Activated CD4-positive, alpha-beta memory T cell treated with anti-CD3 and anti-CD28 coated beads for 36 hours (primary cell): ENCODE measurements at regions not wholly inside any gene's neighbourhood (a gene's known extent, or its start where the extent isn't known, plus 50 kb on each side); places are given as distances from the start of the nearest gene placed in this dataset.

ENCODE experiments used
- CTCF ChIA-PET: fragments of 350-600 bp; sonication (Branson Sonifier 250); formaldehyde crosslinking; loops from one replicate; lab custom pipeline; 2021; ENCODE audit warnings: antibody characterized with exemption, inconsistent platforms; lab: Charles Lee
- POLR2A ChIA-PET: fragments of 350-600 bp; sonication (Branson Sonifier 250); formaldehyde crosslinking; loops from one replicate; lab custom pipeline; 2021; ENCODE audit warnings: antibody characterized with exemption; lab: Charles Lee
- DNase-seq: peaks from one replicate; pipeline ENCODE4 v3.0.0-alpha.2; 2020
- H3K27ac Mint-ChIP-seq: one replicate; pipeline ENCODE4 v1.8.0; 2021; ENCODE audit warnings: mixed read lengths
- H3K27me3 Mint-ChIP-seq: one replicate; pipeline ENCODE4 v1.8.0; 2021; ENCODE audit warnings: mixed read lengths
- H3K36me3 Mint-ChIP-seq: one replicate; pipeline ENCODE4 v1.8.0; 2021; ENCODE audit warnings: mixed read lengths
- H3K4me1 Mint-ChIP-seq: one replicate; pipeline ENCODE4 v1.8.0; 2021; ENCODE audit warnings: low read depth, mixed read lengths
- H3K4me3 Mint-ChIP-seq: one replicate; pipeline ENCODE4 v1.8.0; 2021; ENCODE audit warnings: mild to moderate bottlenecking, mixed read lengths
- H3K9me3 Mint-ChIP-seq: one replicate; pipeline ENCODE4 v1.8.0; 2021; ENCODE audit warnings: mixed read lengths
- intact Hi-C: fragments of 100-400 bp; cut with micrococcal nuclease; formaldehyde crosslinking; loops from one replicate; pipeline ENCODE4 v1.15.1; 2023

DNA sequence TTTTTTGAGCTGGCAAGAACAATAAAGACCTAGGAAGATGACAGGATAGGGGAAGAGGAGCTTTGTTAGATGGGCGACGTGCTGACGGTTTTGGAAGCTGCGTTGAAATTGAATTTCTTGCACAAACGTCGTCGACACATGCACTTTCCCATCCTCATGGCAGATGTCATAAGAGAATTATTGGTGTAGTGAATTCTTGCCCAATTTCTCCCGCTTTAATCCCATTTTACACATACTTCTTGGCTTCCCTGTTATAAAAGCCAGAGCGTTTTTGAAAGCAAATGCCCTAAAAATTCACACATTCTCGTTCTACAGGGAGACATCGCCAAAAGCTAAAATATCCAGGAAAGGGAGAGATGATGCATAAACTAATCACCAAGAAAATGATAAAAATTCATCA, 109.8 kb upstream of the DAP start:
- no peak for DNase-seq
- H3K27me3 Mint-ChIP-seq, result no peaks in the 10 kb centered on the region
- POLR2A ChIA-PET, result no interaction called here
- H3K4me1 Mint-ChIP-seq, result no peaks in the 10 kb centered on the region
- CTCF ChIA-PET, result no interaction called here
- H3K4me3 Mint-ChIP-seq, result no peak overlapping the region
- no peaks in the 10 kb centered on the region for H3K9me3 Mint-ChIP-seq
- no peaks in the 10 kb centered on the region for H3K36me3 Mint-ChIP-seq
- no peak overlapping the region for H3K27ac Mint-ChIP-seq
- intact Hi-C loops, result no loop called here

GRCh38 chr5:10868956-10869355, 107.9 kb upstream of the DAP start:
- no peak for DNase-seq
- H3K36me3 Mint-ChIP-seq, result no peaks in the 10 kb centered on the region
- H3K9me3 Mint-ChIP-seq, result no peaks in the 10 kb centered on the region
- POLR2A ChIA-PET, result no interaction called here
- intact Hi-C loops, result loop anchor here (10.0 kb wide), 2 partner anchors 174 to 414 kb away; no protein-coding TSS in a partner anchor
- no peak overlapping the region for H3K4me3 Mint-ChIP-seq
- CTCF ChIA-PET, result no interaction called here
- H3K27me3 Mint-ChIP-seq, result no peaks in the 10 kb centered on the region
- no peaks in the 10 kb centered on the region for H3K4me1 Mint-ChIP-seq
- H3K27ac Mint-ChIP-seq, result no peak overlapping the region

DNA sequence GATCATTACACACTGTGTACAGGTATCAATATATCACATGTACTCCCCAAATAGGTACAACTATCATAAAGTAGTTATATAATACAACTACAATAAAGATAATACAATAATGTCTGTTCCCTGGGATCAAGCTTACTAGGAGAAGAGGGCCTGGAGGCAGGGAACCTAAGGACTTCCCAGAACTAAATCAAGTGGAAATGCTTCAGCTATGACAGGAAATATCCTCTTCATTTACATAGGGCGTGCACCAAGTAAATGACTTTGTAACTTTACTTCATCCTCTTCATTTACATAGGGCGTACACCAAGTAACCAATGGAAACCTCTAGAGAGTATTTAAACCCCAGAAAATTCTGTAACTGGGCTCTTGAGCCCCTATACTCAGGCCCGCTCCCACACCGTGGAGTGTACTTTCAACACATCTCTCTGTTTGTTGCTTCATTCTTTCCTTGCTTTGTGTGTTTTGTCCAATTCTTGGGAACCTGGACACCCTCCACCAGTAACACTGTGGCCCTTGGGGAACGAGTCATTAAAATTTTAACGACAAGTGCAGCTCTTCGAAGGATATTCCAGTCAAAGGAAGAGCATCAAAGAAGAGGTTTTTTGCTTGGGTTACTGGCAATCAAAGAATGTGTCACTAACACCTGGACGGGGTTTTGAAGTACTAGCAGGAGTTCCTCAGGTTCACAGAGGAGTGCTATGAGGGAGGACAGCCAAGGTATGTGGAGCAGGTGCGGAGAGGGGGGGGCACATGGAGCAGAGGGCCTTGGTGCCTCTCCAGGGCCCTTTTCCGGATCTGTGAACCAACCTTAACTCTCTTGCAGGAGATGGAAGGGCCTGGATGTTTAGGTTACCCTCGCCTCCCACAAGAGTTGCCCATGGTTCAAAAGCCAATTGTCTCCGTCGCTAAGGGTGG, 106.6 kb upstream of the DAP start:
- Mint-ChIP-seq H3K4me3 (no peak overlapping the region), H3K27ac (no peak overlapping the region), H3K27me3 (no peaks in the 10 kb centered on the region), H3K4me1 (peaks cover 2% of the 10 kb centered on the region), H3K36me3 (no peaks in the 10 kb centered on the region), H3K9me3 (no peaks in the 10 kb centered on the region)
- no peak for DNase-seq
- CTCF ChIA-PET, result no interaction called here
- POLR2A ChIA-PET, result no interaction called here
- intact Hi-C loops, result loop anchor here (10.0 kb wide), 2 partner anchors 173 to 413 kb away; no protein-coding TSS in a partner anchor

DNA sequence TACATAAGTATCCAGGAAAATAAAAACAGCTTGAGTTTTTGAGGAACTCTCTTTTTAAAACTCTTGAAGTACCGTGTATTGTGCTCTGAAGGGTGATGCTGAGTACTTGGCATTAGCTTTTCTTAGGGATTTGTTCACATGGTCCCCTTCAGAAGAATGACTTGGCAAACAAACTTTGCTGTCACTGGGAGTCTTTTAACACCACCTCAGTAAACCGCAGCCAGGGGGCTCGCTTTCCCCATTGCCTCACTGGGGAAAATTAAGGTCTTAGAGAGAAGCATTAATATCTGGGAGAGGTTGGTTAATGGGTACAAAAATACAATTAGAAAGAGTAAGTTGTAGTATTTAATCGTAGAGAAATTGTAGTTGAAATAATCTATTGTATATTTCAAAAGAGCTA, 105.9 kb upstream of the DAP start:
- H3K27ac Mint-ChIP-seq, result no peak overlapping the region
- peaks cover 2% of the 10 kb centered on the region for H3K4me1 Mint-ChIP-seq
- no peaks in the 10 kb centered on the region for H3K27me3 Mint-ChIP-seq
- ChIA-PET POLR2A (no interaction called here), CTCF (no interaction called here)
- intact Hi-C loops, result loop anchor here (10.0 kb wide), 2 partner anchors 172 to 412 kb away; no protein-coding TSS in a partner anchor
- no peaks in the 10 kb centered on the region for H3K9me3 Mint-ChIP-seq
- DNase-seq, result no peak
- no peaks in the 10 kb centered on the region for H3K36me3 Mint-ChIP-seq
- no peak overlapping the region for H3K4me3 Mint-ChIP-seq

GRCh38 chr5:10863763-10864383, 102.8 kb upstream of the DAP start:
- peak; percentile 70 for DNase-seq
- no peaks in the 10 kb centered on the region for H3K36me3 Mint-ChIP-seq
- ChIA-PET POLR2A (no interaction called here), CTCF (interaction anchor here (0.6 to 1.5 kb wide), 12 partner anchors 10 to 1160 kb away, joined by 3 to 4 read pairs (median 3); partner anchors contain the start of gene DAP)
- peaks cover 3% of the 10 kb centered on the region for H3K27me3 Mint-ChIP-seq
- peaks cover 2% of the 10 kb centered on the region for H3K4me1 Mint-ChIP-seq
- no peaks in the 10 kb centered on the region for H3K9me3 Mint-ChIP-seq
- H3K4me3 Mint-ChIP-seq, result no peak overlapping the region
- intact Hi-C loops, result loop anchor here (5.0 to 10.0 kb wide), 3 partner anchors 169 to 1158 kb away; no protein-coding TSS in a partner anchor
- no peak overlapping the region for H3K27ac Mint-ChIP-seq

DNA sequence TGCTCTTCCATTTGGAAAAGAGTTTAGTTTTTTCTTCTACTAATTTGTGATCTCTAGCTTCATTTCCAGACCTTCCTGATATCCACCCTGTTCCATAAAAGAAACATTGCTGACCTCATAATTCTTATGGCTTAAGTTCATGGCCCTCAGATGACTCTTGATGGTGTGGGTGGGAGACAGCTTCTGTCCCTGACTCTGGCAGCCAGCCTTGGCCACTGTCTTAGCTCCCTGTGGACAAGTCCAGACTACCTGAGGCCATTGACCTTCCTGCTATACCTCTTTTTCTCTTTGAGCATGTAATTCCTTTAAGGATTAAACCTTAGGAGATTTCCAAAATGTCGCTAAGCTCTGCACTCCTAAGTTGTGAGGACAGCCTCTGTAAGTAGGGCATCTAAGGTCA, 101.1 kb upstream of the DAP start:
- DNase-seq, result no peak
- Mint-ChIP-seq H3K27me3 (peaks cover 12% of the 10 kb centered on the region), H3K36me3 (no peaks in the 10 kb centered on the region), H3K27ac (no peak overlapping the region), H3K4me1 (peaks cover 2% of the 10 kb centered on the region), H3K4me3 (no peak overlapping the region), H3K9me3 (no peaks in the 10 kb centered on the region)
- CTCF ChIA-PET, result no interaction called here
- POLR2A ChIA-PET, result interaction anchor here (0.6 kb wide), 1 partner anchor 20 kb away, joined by 6 read pairs; no protein-coding TSS in a partner anchor
- intact Hi-C loops, result loop anchor here (5.0 to 10.0 kb wide), 3 partner anchors 167 to 1160 kb away; no protein-coding TSS in a partner anchor

DNA sequence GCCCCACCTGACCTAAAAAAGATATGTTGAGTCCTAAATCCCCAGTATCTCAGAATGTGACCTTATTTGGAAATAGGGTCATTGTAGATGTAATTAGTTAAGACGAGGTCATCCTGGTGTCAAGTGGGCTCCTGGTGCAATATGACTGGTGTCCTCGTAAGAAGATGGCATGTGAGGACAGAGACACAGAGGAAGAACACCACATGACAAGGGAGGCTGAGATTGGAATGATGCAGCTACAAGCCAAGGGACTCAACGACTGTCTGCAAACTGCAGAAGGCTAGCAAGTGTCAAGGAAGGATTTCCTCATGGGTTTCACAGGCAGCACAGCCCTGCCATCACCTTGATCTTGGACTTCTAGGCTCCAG, 100.4 kb upstream of the DAP start:
- Mint-ChIP-seq H3K9me3 (no peaks in the 10 kb centered on the region), H3K4me3 (no peak overlapping the region), H3K27ac (no peak overlapping the region), H3K36me3 (no peaks in the 10 kb centered on the region), H3K4me1 (peaks cover 2% of the 10 kb centered on the region), H3K27me3 (peaks cover 12% of the 10 kb centered on the region)
- ChIA-PET CTCF (no interaction called here), POLR2A (interaction anchor here (0.6 kb wide), 1 partner anchor 20 kb away, joined by 6 read pairs; no protein-coding TSS in a partner anchor)
- no peak for DNase-seq
- intact Hi-C loops, result loop anchor here (5.0 to 10.0 kb wide), 3 partner anchors 167 to 1161 kb away; no protein-coding TSS in a partner anchor

- ChIA-PET CTCF (no interaction called here), POLR2A (no interaction called here)
- H3K4me1 Mint-ChIP-seq, result peaks cover 2% of the 10 kb centered on the region
- no peaks in the 10 kb centered on the region for H3K36me3 Mint-ChIP-seq
- intact Hi-C loops, result loop anchor here (5.0 to 10.0 kb wide), 3 partner anchors 166 to 1161 kb away; no protein-coding TSS in a partner anchor
- no peak for DNase-seq
- H3K27ac Mint-ChIP-seq, result no peak overlapping the region
- H3K27me3 Mint-ChIP-seq, result peaks cover 12% of the 10 kb centered on the region
- no peaks in the 10 kb centered on the region for H3K9me3 Mint-ChIP-seq
- no peak overlapping the region for H3K4me3 Mint-ChIP-seq
Measured at GRCh38 chr5:10860645-10861422, 99.8 kb upstream of the DAP start.

DNA sequence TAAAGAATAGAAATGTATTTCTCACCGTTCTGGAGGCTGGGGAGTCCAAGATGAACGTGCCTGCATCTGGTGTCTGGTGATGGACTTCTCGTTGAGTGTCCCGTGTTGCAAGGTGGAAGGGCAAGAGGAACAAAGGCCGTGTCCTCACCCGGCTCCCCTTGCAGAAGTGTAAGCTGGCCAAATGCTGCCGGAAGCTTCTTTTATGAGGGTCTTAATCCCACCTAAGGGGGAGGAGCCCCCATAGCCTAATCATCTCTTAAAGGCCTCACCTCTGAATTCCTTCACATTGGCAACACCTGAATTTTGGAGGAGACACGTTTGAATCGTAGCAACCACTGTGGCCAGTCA, 99.1 kb upstream of the DAP start:
- Mint-ChIP-seq H3K9me3 (no peaks in the 10 kb centered on the region), H3K27ac (no peak overlapping the region), H3K36me3 (no peaks in the 10 kb centered on the region), H3K27me3 (peaks cover 12% of the 10 kb centered on the region), H3K4me3 (no peak overlapping the region), H3K4me1 (peaks cover 2% of the 10 kb centered on the region)
- POLR2A ChIA-PET, result no interaction called here
- CTCF ChIA-PET, result no interaction called here
- intact Hi-C loops, result loop anchor here (5.0 to 10.0 kb wide), 3 partner anchors 165 to 1162 kb away; no protein-coding TSS in a partner anchor
- DNase-seq, result no peak

DNA sequence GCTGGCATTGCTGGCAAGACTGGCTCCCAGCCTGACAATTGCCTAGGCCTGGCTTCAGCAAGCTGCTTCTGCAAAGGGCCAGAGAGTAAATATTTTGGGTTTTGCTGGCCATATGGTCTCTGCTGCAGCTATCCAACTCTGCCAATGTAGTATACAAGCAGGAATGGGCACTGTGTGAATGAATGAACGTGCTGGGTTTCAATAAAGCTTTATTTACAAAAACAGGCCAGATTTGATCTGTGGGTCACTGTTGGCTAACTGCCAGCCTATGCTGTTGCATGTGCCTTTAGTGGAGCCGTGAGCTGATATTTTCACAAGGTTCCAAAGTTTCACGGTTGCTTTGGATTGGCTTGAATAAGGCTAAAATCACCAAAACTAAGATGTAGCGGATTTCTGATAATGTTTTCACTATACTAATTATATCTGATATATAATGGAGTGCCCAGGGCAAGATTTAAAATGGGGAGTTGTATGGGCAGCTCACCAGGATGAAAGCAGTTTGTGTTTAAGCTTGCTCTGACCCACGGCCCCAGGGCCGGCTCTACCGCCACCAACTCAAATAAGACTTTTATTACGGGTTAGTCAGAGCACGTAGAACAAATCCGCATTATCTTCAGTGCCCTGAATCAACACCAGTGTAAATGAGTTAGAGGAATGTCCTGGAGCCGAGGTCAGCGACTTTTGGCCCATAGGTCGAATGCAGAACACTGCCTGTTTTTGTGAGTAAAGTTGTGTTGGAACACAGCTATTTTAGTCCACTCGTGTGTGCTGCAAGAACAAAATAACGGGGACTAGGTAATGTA, 98.6 kb upstream of the DAP start:
- intact Hi-C loops, result loop anchor here (5.0 to 10.0 kb wide), 3 partner anchors 165 to 1163 kb away; no protein-coding TSS in a partner anchor

GRCh38 chr5:10858945-10859344, 97.9 kb upstream of the DAP start:
- DNase-seq, result no peak
- no peak overlapping the region for H3K4me3 Mint-ChIP-seq
- CTCF ChIA-PET, result interaction anchor here (1.1 kb wide), 1 partner anchor 157 kb away, joined by 4 read pairs; no protein-coding TSS in a partner anchor
- H3K27me3 Mint-ChIP-seq, result peaks cover 12% of the 10 kb centered on the region
- H3K36me3 Mint-ChIP-seq, result no peaks in the 10 kb centered on the region
- POLR2A ChIA-PET, result no interaction called here
- H3K4me1 Mint-ChIP-seq, result peaks cover 2% of the 10 kb centered on the region
- no peaks in the 10 kb centered on the region for H3K9me3 Mint-ChIP-seq
- H3K27ac Mint-ChIP-seq, result no peak overlapping the region
- intact Hi-C loops, result no loop called here

More for the DNA sequence above, 98.6 kb upstream of the DAP start:
- CTCF ChIA-PET, result interaction anchor here (1.1 kb wide), 1 partner anchor 157 kb away, joined by 4 read pairs; no protein-coding TSS in a partner anchor
- H3K4me1 Mint-ChIP-seq, result peaks cover 2% of the 10 kb centered on the region
- H3K9me3 Mint-ChIP-seq, result no peaks in the 10 kb centered on the region
- H3K27ac Mint-ChIP-seq, result no peak overlapping the region
- POLR2A ChIA-PET, result no interaction called here
- no peaks in the 10 kb centered on the region for H3K36me3 Mint-ChIP-seq
- H3K27me3 Mint-ChIP-seq, result peaks cover 12% of the 10 kb centered on the region
- DNase-seq, result no peak
- H3K4me3 Mint-ChIP-seq, result no peak overlapping the region
